ENCODE measurements at regions not wholly inside any gene's neighbourhood (a gene's known extent, or its start where the extent isn't known, plus 50 kb on each side); places are given as distances from the start of the nearest gene placed in this dataset.

- Histone ChIP-seq H3K36me3 (ENCODE audit: control insufficient read depth in 1 of 2, insufficient read depth in 2 of 2, low read length in 2 of 2) (no peaks in the 10 kb centered on the region), H3K27me3 (ENCODE audit: low read depth, low read length) (no peaks in the 10 kb centered on the region), H3K4me3 (ENCODE audit: low read depth in 1 of 2, low read length in 2 of 2) (no peak overlapping the region), H3K9me3 (ENCODE audit: control insufficient read depth in 1 of 2, low read length in 2 of 2) (no peaks in the 10 kb centered on the region), H3K27ac (ENCODE audit: low read length) (no peak overlapping the region), H3K4me1 (ENCODE audit: control insufficient read depth in 1 of 2, insufficient read depth in 2 of 2, low read length in 2 of 2) (no peaks in the 10 kb centered on the region)
Observed at GRCh38 chr17:56648321-56648720, 54.8 kb downstream of the NOG start.

GRCh38 chr17:56648806-56649205, 55.3 kb downstream of the NOG start:
- H3K9me3 ChIP-seq (ENCODE audit: control insufficient read depth in 1 of 2, low read length in 2 of 2), result no peaks in the 10 kb centered on the region
- no peaks in the 10 kb centered on the region for H3K36me3 ChIP-seq (ENCODE audit: control insufficient read depth in 1 of 2, insufficient read depth in 2 of 2, low read length in 2 of 2)
- no peaks in the 10 kb centered on the region for H3K4me1 ChIP-seq (ENCODE audit: control insufficient read depth in 1 of 2, insufficient read depth in 2 of 2, low read length in 2 of 2)
- H3K27me3 ChIP-seq (ENCODE audit: low read depth, low read length), result no peaks in the 10 kb centered on the region
- H3K4me3 ChIP-seq (ENCODE audit: low read depth in 1 of 2, low read length in 2 of 2), result no peak overlapping the region
- H3K27ac ChIP-seq (ENCODE audit: low read length), result no peak overlapping the region

- Histone ChIP-seq H3K27ac (ENCODE audit: low read length) (no peak overlapping the region), H3K27me3 (ENCODE audit: low read depth, low read length) (no peaks in the 10 kb centered on the region), H3K4me3 (ENCODE audit: low read depth in 1 of 2, low read length in 2 of 2) (no peak overlapping the region), H3K36me3 (ENCODE audit: control insufficient read depth in 1 of 2, insufficient read depth in 2 of 2, low read length in 2 of 2) (no peaks in the 10 kb centered on the region), H3K9me3 (ENCODE audit: control insufficient read depth in 1 of 2, low read length in 2 of 2) (peaks cover 0 to 7% of the 10 kb centered on the region in 2 donors), H3K4me1 (ENCODE audit: control insufficient read depth in 1 of 2, insufficient read depth in 2 of 2, low read length in 2 of 2) (no peaks in the 10 kb centered on the region)
Observed at GRCh38 chr17:56652628-56653027, 59.1 kb downstream of the NOG start.

GRCh38 chr17:56653877-56654276, 60.4 kb downstream of the NOG start:
- Histone ChIP-seq H3K4me1 (ENCODE audit: control insufficient read depth in 1 of 2, insufficient read depth in 2 of 2, low read length in 2 of 2) (no peaks in the 10 kb centered on the region), H3K9me3 (ENCODE audit: control insufficient read depth in 1 of 2, low read length in 2 of 2) (peaks cover 0 to 7% of the 10 kb centered on the region in 2 donors), H3K4me3 (ENCODE audit: low read depth in 1 of 2, low read length in 2 of 2) (no peak overlapping the region), H3K27me3 (ENCODE audit: low read depth, low read length) (no peaks in the 10 kb centered on the region), H3K27ac (ENCODE audit: low read length) (no peak overlapping the region), H3K36me3 (ENCODE audit: control insufficient read depth in 1 of 2, insufficient read depth in 2 of 2, low read length in 2 of 2) (no peaks in the 10 kb centered on the region)

- Histone ChIP-seq H3K27me3 (ENCODE audit: low read depth, low read length) (no peaks in the 10 kb centered on the region), H3K4me1 (ENCODE audit: control insufficient read depth in 1 of 2, insufficient read depth in 2 of 2, low read length in 2 of 2) (no peaks in the 10 kb centered on the region), H3K36me3 (ENCODE audit: control insufficient read depth in 1 of 2, insufficient read depth in 2 of 2, low read length in 2 of 2) (no peaks in the 10 kb centered on the region), H3K27ac (ENCODE audit: low read length) (no peak overlapping the region), H3K9me3 (ENCODE audit: control insufficient read depth in 1 of 2, low read length in 2 of 2) (peaks cover 0 to 7% of the 10 kb centered on the region in 2 donors), H3K4me3 (ENCODE audit: low read depth in 1 of 2, low read length in 2 of 2) (no peak overlapping the region)
Observed at GRCh38 chr17:56656701-56657327, 63.3 kb downstream of the NOG start.

GRCh38 chr17:56658648-56659047, 65.1 kb downstream of the NOG start:
- peaks cover 0 to 7% of the 10 kb centered on the region in 2 donors for H3K9me3 ChIP-seq (ENCODE audit: control insufficient read depth in 1 of 2, low read length in 2 of 2)
- no peaks in the 10 kb centered on the region for H3K36me3 ChIP-seq (ENCODE audit: control insufficient read depth in 1 of 2, insufficient read depth in 2 of 2, low read length in 2 of 2)
- H3K4me1 ChIP-seq (ENCODE audit: control insufficient read depth in 1 of 2, insufficient read depth in 2 of 2, low read length in 2 of 2), result no peaks in the 10 kb centered on the region
- no peak overlapping the region for H3K4me3 ChIP-seq (ENCODE audit: low read depth in 1 of 2, low read length in 2 of 2)
- H3K27me3 ChIP-seq (ENCODE audit: low read depth, low read length), result no peaks in the 10 kb centered on the region
- no peak overlapping the region for H3K27ac ChIP-seq (ENCODE audit: low read length)

GRCh38 chr17:56659622-56660021, 66.1 kb downstream of the NOG start:
- H3K4me3 ChIP-seq (ENCODE audit: low read depth in 1 of 2, low read length in 2 of 2), result no peak overlapping the region

GRCh38 chr17:56661906-56662305, 68.4 kb downstream of the NOG start:
- no peaks in the 10 kb centered on the region for H3K27me3 ChIP-seq (ENCODE audit: low read depth, low read length)
- no peak overlapping the region for H3K27ac ChIP-seq (ENCODE audit: low read length)
- no peaks in the 10 kb centered on the region for H3K36me3 ChIP-seq (ENCODE audit: control insufficient read depth in 1 of 2, insufficient read depth in 2 of 2, low read length in 2 of 2)
- H3K4me1 ChIP-seq (ENCODE audit: control insufficient read depth in 1 of 2, insufficient read depth in 2 of 2, low read length in 2 of 2), result no peaks in the 10 kb centered on the region
- H3K9me3 ChIP-seq (ENCODE audit: control insufficient read depth in 1 of 2, low read length in 2 of 2), result no peaks in the 10 kb centered on the region
- no peak overlapping the region for H3K4me3 ChIP-seq (ENCODE audit: low read depth in 1 of 2, low read length in 2 of 2)

More at GRCh38 chr17:56659622-56660021, 66.1 kb downstream of the NOG start:
- no peaks in the 10 kb centered on the region for H3K36me3 ChIP-seq (ENCODE audit: control insufficient read depth in 1 of 2, insufficient read depth in 2 of 2, low read length in 2 of 2)
- no peaks in the 10 kb centered on the region for H3K27me3 ChIP-seq (ENCODE audit: low read depth, low read length)
- H3K9me3 ChIP-seq (ENCODE audit: control insufficient read depth in 1 of 2, low read length in 2 of 2), result peaks cover 0 to 7% of the 10 kb centered on the region in 2 donors
- no peaks in the 10 kb centered on the region for H3K4me1 ChIP-seq (ENCODE audit: control insufficient read depth in 1 of 2, insufficient read depth in 2 of 2, low read length in 2 of 2)
- no peak overlapping the region for H3K27ac ChIP-seq (ENCODE audit: low read length)

- Histone ChIP-seq H3K27ac (ENCODE audit: low read length) (no peak overlapping the region), H3K9me3 (ENCODE audit: control insufficient read depth in 1 of 2, low read length in 2 of 2) (no peaks in the 10 kb centered on the region), H3K27me3 (ENCODE audit: low read depth, low read length) (no peaks in the 10 kb centered on the region), H3K36me3 (ENCODE audit: control insufficient read depth in 1 of 2, insufficient read depth in 2 of 2, low read length in 2 of 2) (no peaks in the 10 kb centered on the region), H3K4me1 (ENCODE audit: control insufficient read depth in 1 of 2, insufficient read depth in 2 of 2, low read length in 2 of 2) (no peaks in the 10 kb centered on the region), H3K4me3 (ENCODE audit: low read depth in 1 of 2, low read length in 2 of 2) (no peak overlapping the region)
Observed at GRCh38 chr17:56665864-56666263, 72.4 kb downstream of the NOG start.

GRCh38 chr17:56667925-56668458, 74.5 kb downstream of the NOG start:
- Histone ChIP-seq H3K27ac (ENCODE audit: low read length) (no peak overlapping the region), H3K4me3 (ENCODE audit: low read depth in 1 of 2, low read length in 2 of 2) (no peak overlapping the region)

GRCh38 chr17:56672195-56672594, 78.7 kb downstream of the NOG start:
- peaks cover 6% of the 10 kb centered on the region for H3K27me3 ChIP-seq (ENCODE audit: low read depth, low read length)
- H3K4me3 ChIP-seq (ENCODE audit: low read depth in 1 of 2, low read length in 2 of 2), result no peak overlapping the region
- no peaks in the 10 kb centered on the region for H3K9me3 ChIP-seq (ENCODE audit: control insufficient read depth in 1 of 2, low read length in 2 of 2)
- no peaks in the 10 kb centered on the region for H3K4me1 ChIP-seq (ENCODE audit: control insufficient read depth in 1 of 2, insufficient read depth in 2 of 2, low read length in 2 of 2)
- H3K36me3 ChIP-seq (ENCODE audit: control insufficient read depth in 1 of 2, insufficient read depth in 2 of 2, low read length in 2 of 2), result no peaks in the 10 kb centered on the region
- no peak overlapping the region for H3K27ac ChIP-seq (ENCODE audit: low read length)

More at GRCh38 chr17:56667925-56668458, 74.5 kb downstream of the NOG start:
- Histone ChIP-seq H3K36me3 (ENCODE audit: control insufficient read depth in 1 of 2, insufficient read depth in 2 of 2, low read length in 2 of 2) (no peaks in the 10 kb centered on the region), H3K27me3 (ENCODE audit: low read depth, low read length) (no peaks in the 10 kb centered on the region), H3K4me1 (ENCODE audit: control insufficient read depth in 1 of 2, insufficient read depth in 2 of 2, low read length in 2 of 2) (no peaks in the 10 kb centered on the region), H3K9me3 (ENCODE audit: control insufficient read depth in 1 of 2, low read length in 2 of 2) (no peaks in the 10 kb centered on the region)

- Histone ChIP-seq H3K9me3 (ENCODE audit: control insufficient read depth in 1 of 2, low read length in 2 of 2) (no peaks in the 10 kb centered on the region), H3K36me3 (ENCODE audit: control insufficient read depth in 1 of 2, insufficient read depth in 2 of 2, low read length in 2 of 2) (no peaks in the 10 kb centered on the region), H3K27me3 (ENCODE audit: low read depth, low read length) (peaks cover 20% of the 10 kb centered on the region), H3K4me3 (ENCODE audit: low read depth in 1 of 2, low read length in 2 of 2) (no peak overlapping the region), H3K4me1 (ENCODE audit: control insufficient read depth in 1 of 2, insufficient read depth in 2 of 2, low read length in 2 of 2) (peaks cover 0 to 11% of the 10 kb centered on the region in 2 donors), H3K27ac (ENCODE audit: low read length) (no peak overlapping the region)
Observed at GRCh38 chr17:56674401-56674925, 81.0 kb downstream of the NOG start.
